Esophagus muscularis mucosa (tissue), 4 donors: ENCODE measurements at regions not wholly inside any gene's neighbourhood (a gene's known extent, or its start where the extent isn't known, plus 50 kb on each side); places are given as distances from the start of the nearest gene placed in this dataset.
"Not testable (repeated sequence)": the region's sequence is repeated elsewhere in the genome, so short reads cannot be mapped to it uniquely, and the experiment has no call there.

Experiments used
- DNase-seq: peaks from one replicate; pipeline ENCODE4 v3.0.0-alpha.2; 2017; ENCODE audit errors: extremely low spot score
- H3K27ac ChIP-seq, 4 donors: fragments of 200-600 bp; sonication (generic); replicated peaks in 1 of 4; 1 replicate in 3 of 4; 2 replicates in 1 of 4; pipeline ENCODE4 v1.5.1; 2016 to 2019; ENCODE audit warnings: mild to moderate bottlenecking in 1 of 4
- H3K27me3 ChIP-seq, 4 donors: fragments of 200-600 bp; sonication (generic); one replicate each; pipeline versions ENCODE4 v1.5.1 to v1.6.0; 2016 to 2019
- H3K36me3 ChIP-seq, 4 donors: fragments of 200-600 bp; sonication (generic); one replicate each; pipeline ENCODE4 v1.5.1; 2016 to 2019
- H3K4me1 ChIP-seq, 4 donors: fragments of 200-600 bp; sonication (generic); one replicate each; pipeline ENCODE4 v1.5.1; 2016 to 2019
- H3K4me3 ChIP-seq, 4 donors: fragments of 200-600 bp; sonication (generic); 1 replicate in 2 of 4; 2 replicates in 2 of 4; pipeline ENCODE4 v1.5.1; 2016 to 2019; ENCODE audit warnings: mild to moderate bottlenecking in 4 of 4, moderate library complexity in 1 of 4
- H3K9me3 ChIP-seq, 4 donors: fragments of 200-600 bp; sonication (generic); 1 replicate in 3 of 4; 2 replicates in 1 of 4; pipeline ENCODE4 v1.5.1; 2016 to 2019
- POLR2A ChIP-seq: fragments of 450-650 bp; IDR thresholded peaks from one replicate; pipeline ENCODE4 v1.6.1; 2017; ENCODE audit warnings: antibody characterized with exemption, moderate library complexity, mild to moderate bottlenecking, low read depth
- POLR2AphosphoS5 ChIP-seq, 2 donors: sonication (generic); formaldehyde crosslinking; IDR thresholded peaks; one replicate each; pipeline ENCODE4 v1.6.1; 2017; ENCODE audit warnings: antibody characterized with exemption in 2 of 2
- WGBS: methylation state at CpG from one replicate; pipeline ENCODE4 v1.1.5; 2018; 5-methylcytosine and 5-hydroxymethylcytosine counted together
- intact Hi-C: fragments of 100-400 bp; cut with DNase I; formaldehyde crosslinking; loops from one replicate; pipeline ENCODE4 v1.15.1; 2023

- Histone ChIP-seq H3K4me1 (peaks cover 77 to 96% (median 85%) of the 10 kb centered on the region in 4 donors), H3K27ac (peak overlapping the region; percentile 82 to 90 (median 87)), H3K4me3 (peak overlapping the region in 3 of 4 donors; percentile 6 to 20 (median 9))
- H3K36me3 ChIP-seq, DNase-seq, intact Hi-C loops, H3K27me3 ChIP-seq, H3K9me3 ChIP-seq: not testable (repeated sequence)
- peak in 1 of 2 donors; percentile 37 for TF ChIP-seq POLR2AphosphoS5 (IDR thresholded peaks at IDR 0.05)
- WGBS = 46% methylated on average over 7 of the region's 18 CpGs
Observed at GRCh38 chr16:21513812-21514473, 85.4 kb upstream of the METTL9 start.

- DNase-seq = not testable (repeated sequence)
- 64% methylated on average over 14 of the region's 14 CpGs for WGBS
- peak overlapping the region in 3 of 4 donors; percentile 6 to 20 (median 9) for H3K4me3 ChIP-seq
Observed at GRCh38 chr16:21514474-21514840, 84.9 kb upstream of the METTL9 start.

DNA sequence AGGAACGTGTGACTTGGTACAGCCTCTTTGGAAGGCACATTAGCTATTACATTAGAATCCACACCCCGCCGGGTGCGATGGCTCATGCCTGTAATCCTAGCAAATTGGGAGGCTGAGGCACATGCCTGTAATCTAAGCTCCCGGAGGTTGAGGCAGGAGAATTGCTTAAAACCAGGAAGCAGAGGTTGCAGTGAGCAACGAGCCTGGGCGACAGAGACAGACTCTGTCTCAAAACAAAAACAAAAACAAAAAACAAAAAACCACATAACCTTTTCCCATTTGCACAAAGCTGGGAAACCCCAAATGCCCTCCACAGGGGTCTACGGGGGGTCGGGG, 82.7 kb upstream of the METTL9 start:
- 40% methylated on average over 7 of the region's 9 CpGs for WGBS
- H3K27ac ChIP-seq = peak overlapping the region; percentile 82 to 90 (median 87)
- peak overlapping the region in 3 of 4 donors; percentile 24 to 48 (median 37) for H3K4me3 ChIP-seq
- intact Hi-C loops, H3K9me3 ChIP-seq, H3K36me3 ChIP-seq, DNase-seq, H3K27me3 ChIP-seq: not testable (repeated sequence)
- peaks cover 57 to 83% (median 70%) of the 10 kb centered on the region in 4 donors for H3K4me1 ChIP-seq

More at GRCh38 chr16:21514474-21514840, 84.9 kb upstream of the METTL9 start:
- H3K27me3 ChIP-seq, H3K36me3 ChIP-seq, H3K9me3 ChIP-seq, intact Hi-C loops: not testable (repeated sequence)
- Histone ChIP-seq H3K4me1 (peaks cover 72 to 91% (median 80%) of the 10 kb centered on the region in 4 donors), H3K27ac (peak overlapping the region; percentile 82 to 90 (median 87))

- Histone ChIP-seq H3K4me3 (peak overlapping the region; percentile 19 to 48 (median 30)), H3K27ac (peak overlapping the region; percentile 82 to 90 (median 87)), H3K4me1 (peaks cover 54 to 82% (median 67%) of the 10 kb centered on the region in 4 donors)
- intact Hi-C loops, H3K36me3 ChIP-seq, H3K27me3 ChIP-seq, H3K9me3 ChIP-seq, DNase-seq: not testable (repeated sequence)
- WGBS = 73% methylated on average over 10 of the region's 10 CpGs
Observed at GRCh38 chr16:21517263-21517662, 82.1 kb upstream of the METTL9 start.

GRCh38 chr16:21519361-21520133, 79.8 kb upstream of the METTL9 start:
- DNase-seq, H3K9me3 ChIP-seq, H3K36me3 ChIP-seq, intact Hi-C loops, H3K27me3 ChIP-seq: not testable (repeated sequence)
- Histone ChIP-seq H3K4me3 (peak overlapping the region; percentile 74 to 79 (median 76)), H3K27ac (peak overlapping the region; percentile 86 to 98 (median 91)), H3K4me1 (peaks cover 32 to 59% (median 45%) of the 10 kb centered on the region in 4 donors)
- WGBS = 1% methylated on average over 15 of the region's 52 CpGs

- H3K27me3 ChIP-seq, intact Hi-C loops, H3K36me3 ChIP-seq, H3K9me3 ChIP-seq: not testable (repeated sequence)
- Histone ChIP-seq H3K4me1 (peaks cover 23 to 50% (median 36%) of the 10 kb centered on the region in 4 donors), H3K4me3 (peak overlapping the region; percentile 74 to 79 (median 76)), H3K27ac (peak overlapping the region; percentile 86 to 98 (median 91))
- WGBS = no CpG with 5 or more reads among the region's 101 CpGs
- TF ChIP-seq POLR2AphosphoS5 (IDR thresholded peaks at IDR 0.05) (peak; percentile 63 to 96), POLR2A (peak; percentile 80)
- DNase-seq = peak; percentile 99
Observed at GRCh38 chr16:21520134-21521047, 79.0 kb upstream of the METTL9 start.

- H3K27ac ChIP-seq = peak overlapping the region; percentile 86 to 98 (median 91)
- WGBS = 63% methylated on average over 4 of the region's 8 CpGs
- H3K4me3 ChIP-seq = peak overlapping the region in 1 of 4 donors; percentile 75
- DNase-seq, H3K9me3 ChIP-seq, H3K27me3 ChIP-seq, intact Hi-C loops, H3K36me3 ChIP-seq: not testable (repeated sequence)
- H3K4me1 ChIP-seq = peaks cover 23 to 44% (median 33%) of the 10 kb centered on the region in 4 donors
Observed at GRCh38 chr16:21521048-21521389, 78.4 kb upstream of the METTL9 start.
